ENCODE measurements at regions not wholly inside any gene's neighbourhood (a gene's known extent, or its start where the extent isn't known, plus 50 kb on each side); places are given as distances from the start of the nearest gene placed in this dataset.

DNA sequence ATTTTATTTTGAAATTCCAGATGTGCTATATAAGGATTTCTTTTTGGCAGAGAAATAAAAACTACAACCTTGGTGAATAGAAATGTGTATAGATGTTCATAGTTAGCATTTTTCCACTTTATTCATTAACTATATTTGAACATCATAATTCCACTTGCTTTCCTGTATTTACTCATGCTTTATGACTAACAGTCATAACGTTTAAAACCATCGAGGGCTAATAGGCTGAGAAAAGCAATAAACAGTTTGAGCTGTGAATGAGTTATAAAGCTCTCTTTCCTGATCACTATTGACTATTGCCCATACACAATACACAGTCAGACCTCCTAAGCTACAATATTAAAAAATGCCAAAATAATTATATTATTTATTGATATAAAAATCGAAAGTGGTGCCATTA, 502.1 kb upstream of the RASGRP1 start (continued):
- TF ChIP-seq SMC3 (IDR thresholded peaks at IDR 0.05) (no peak), POLR2AphosphoS2 (conservative IDR thresholded peaks at IDR 0.05; ENCODE audit: low read length) (no peak), KDM1A (IDR thresholded peaks at IDR 0.05; ENCODE audit: low read depth) (no peak)

DNA sequence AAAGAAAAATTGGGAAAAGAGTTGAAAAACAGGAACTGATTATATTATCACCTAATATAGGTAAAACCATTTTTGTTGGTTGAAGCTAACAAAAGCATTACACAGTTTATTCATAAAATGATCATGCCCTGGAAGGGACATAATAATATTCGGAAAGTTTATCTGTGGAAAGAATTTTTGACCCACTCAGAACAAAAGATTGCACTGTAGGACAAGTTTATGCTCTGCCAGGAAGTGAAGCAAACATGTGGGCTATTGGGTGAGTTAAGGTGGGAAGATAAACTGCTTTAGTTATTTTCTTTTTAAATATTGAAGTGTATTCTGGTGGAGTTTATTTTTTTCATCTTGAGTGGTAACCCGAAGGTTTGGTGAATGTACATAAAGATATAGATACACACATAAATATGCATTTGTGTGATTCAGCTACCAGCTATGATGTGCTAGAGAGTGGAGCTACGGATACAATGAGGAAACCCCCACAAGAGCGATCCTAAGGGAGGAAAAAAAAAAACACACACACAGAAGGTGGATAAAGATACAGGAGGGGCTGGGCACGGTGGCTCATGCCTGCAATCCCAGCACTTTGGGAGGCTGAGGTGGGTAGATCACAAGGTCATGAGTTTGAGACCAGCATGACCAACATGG, 506.4 kb upstream of the THBS1 start:
- ChIA-PET POLR2A (no interaction called here), CTCF (interaction anchor here (1.0 kb wide), 1 partner anchor 367 kb away, joined by 3 read pairs; no protein-coding TSS in a partner anchor)
- no peak for ATAC-seq
- peaks cover 14% of the 10 kb centered on the region for H3K4me1 ChIP-seq
- no peak overlapping the region for H3K4me3 ChIP-seq
- DNase-seq (ENCODE audit: low read depth in 1 of 2, low spot score in 1 of 2) = no peak
- H3K4me2 ChIP-seq = no peak overlapping the region
- no peak for FAIRE-seq
- no peak overlapping the region for H3K27ac ChIP-seq
- TF ChIP-seq POLR2A (IDR thresholded peaks at IDR 0.05; ENCODE audit: low read length) (no peak), EP300 (IDR thresholded peaks at IDR 0.05) (no peak), NPAS2 (CRISPR knock-in tag; IDR thresholded peaks at IDR 0.05; ENCODE audit: borderline replicate concordance) (no peak), HOXA7 (CRISPR knock-in tag; IDR thresholded peaks at IDR 0.05) (no peak), CBX2 (IDR thresholded peaks at IDR 0.05; ENCODE audit: borderline replicate concordance, low read depth) (no peak), NR3C1 (IDR thresholded peaks at IDR 0.05) (no peak), HEYL (CRISPR knock-in tag; IDR thresholded peaks at IDR 0.05) (no peak), BHLHE40 (IDR thresholded peaks at IDR 0.05; ENCODE audit: low read depth, low read length) (no peak), MAZ (IDR thresholded peaks at IDR 0.05; ENCODE audit: borderline replicate concordance, low read depth, low read length) (no peak), RCOR1 (IDR thresholded peaks at IDR 0.05; ENCODE audit: low read depth, low read length) (no peak), HOXB5 (CRISPR knock-in tag; IDR thresholded peaks at IDR 0.05) (no peak), EHMT2 (IDR thresholded peaks at IDR 0.05; ENCODE audit: low read depth) (no peak), JUN (IDR thresholded peaks at IDR 0.05) (no peak), RAD21 (conservative IDR thresholded peaks at IDR 0.05 in 1 of 2, IDR thresholded peaks at IDR 0.05 in 1 of 2) (no peak), TFCP2L1 (CRISPR knock-in tag; IDR thresholded peaks at IDR 0.05) (no peak), POLR2AphosphoS2 (conservative IDR thresholded peaks at IDR 0.05; ENCODE audit: low read length) (no peak)
- TF ChIP-seq, protein P1, sequence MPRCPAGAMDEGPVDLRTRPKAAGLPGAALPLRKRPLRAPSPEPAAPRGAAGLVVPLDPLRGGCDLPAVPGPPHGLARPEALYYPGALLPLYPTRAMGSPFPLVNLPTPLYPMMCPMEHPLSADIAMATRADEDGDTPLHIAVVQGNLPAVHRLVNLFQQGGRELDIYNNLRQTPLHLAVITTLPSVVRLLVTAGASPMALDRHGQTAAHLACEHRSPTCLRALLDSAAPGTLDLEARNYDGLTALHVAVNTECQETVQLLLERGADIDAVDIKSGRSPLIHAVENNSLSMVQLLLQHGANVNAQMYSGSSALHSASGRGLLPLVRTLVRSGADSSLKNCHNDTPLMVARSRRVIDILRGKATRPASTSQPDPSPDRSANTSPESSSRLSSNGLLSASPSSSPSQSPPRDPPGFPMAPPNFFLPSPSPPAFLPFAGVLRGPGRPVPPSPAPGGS (IDR thresholded peaks at IDR 0.05) = no peak
- no peaks in the 10 kb centered on the region for H3K9me3 ChIP-seq
- WGBS (ENCODE audit: missing lambda C conversion rate) = 55% methylated on average over 5 of the region's 5 CpGs

DNA sequence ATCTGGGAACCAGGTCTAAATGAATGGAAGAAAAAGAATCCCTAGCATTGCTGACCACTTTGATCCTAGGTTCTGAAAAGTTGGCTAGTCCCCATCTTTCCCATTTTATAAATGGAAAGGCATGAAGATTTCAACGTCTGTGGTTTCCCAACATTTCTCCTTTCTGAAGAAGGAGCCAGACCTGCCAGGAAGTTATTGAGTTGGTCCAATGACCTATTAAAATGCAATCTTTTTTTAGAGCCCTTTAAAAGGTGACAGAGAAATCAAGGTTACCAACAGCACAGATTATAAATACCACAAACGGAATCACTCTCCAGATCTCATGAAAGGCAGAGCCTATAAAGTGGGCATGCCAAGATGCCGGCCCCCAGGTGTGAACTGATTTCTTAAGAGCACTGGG, 505.6 kb upstream of the THBS1 start:
- Histone ChIP-seq H3K4me1 (peaks cover 19% of the 10 kb centered on the region), H3K4me2 (no peak overlapping the region), H3K9me3 (no peaks in the 10 kb centered on the region), H3K27ac (peak overlapping the region in 1 of 2 experiments; percentile 24; a peak in 1 of 6 replicates), H3K4me3 (no peak overlapping the region)
- ChIA-PET POLR2A (no interaction called here), CTCF (no interaction called here)
- TF ChIP-seq NFE2L2 (conservative IDR thresholded peaks at IDR 0.05; ENCODE audit: low read length) (no peak), HOXA7 (CRISPR knock-in tag; IDR thresholded peaks at IDR 0.05) (no peak)
- 58% methylated on average over 3 of the region's 3 CpGs for WGBS (ENCODE audit: missing lambda C conversion rate)
- FAIRE-seq = no peak
- no peak for ATAC-seq
- DNase-seq (ENCODE audit: low read depth in 1 of 2, low spot score in 1 of 2) = no peak

DNA sequence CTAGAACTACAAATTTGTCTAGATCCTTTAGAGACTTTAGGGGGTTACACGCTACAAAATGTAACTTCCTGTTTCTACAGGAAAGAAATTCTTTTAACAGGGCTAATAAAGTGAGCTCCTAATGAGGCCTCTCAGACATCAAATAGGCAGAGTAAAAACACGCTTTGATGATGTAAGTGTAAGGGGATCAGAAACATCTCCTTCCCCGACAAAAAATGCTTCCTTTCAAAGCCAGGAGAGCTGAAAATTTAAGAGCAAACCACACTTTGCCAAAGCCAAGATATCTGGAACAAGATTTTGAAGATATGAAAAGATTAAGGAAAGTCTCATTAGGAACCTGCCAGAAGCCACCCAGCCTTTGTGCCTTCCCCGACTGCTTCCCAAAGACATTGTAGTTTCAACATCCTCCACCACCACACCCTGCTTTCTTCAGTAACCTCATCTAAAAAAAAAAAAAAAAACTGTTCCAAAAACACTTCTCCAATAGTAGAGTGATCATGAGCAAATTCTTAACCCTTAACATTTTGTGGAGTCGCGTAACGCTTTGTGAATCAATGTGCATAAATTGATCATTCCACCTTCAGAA, 505.0 kb upstream of the THBS1 start:
- POLR2A ChIA-PET = no interaction called here

More for the DNA sequence above, 505.0 kb upstream of the THBS1 start:
- no peak overlapping the region for H3K4me2 ChIP-seq
- H3K9me3 ChIP-seq = no peaks in the 10 kb centered on the region
- ATAC-seq = no peak
- H3K4me3 ChIP-seq = no peak overlapping the region
- CTCF ChIA-PET = no interaction called here
- no peak overlapping the region; a peak in 1 of 6 replicates for H3K27ac ChIP-seq
- peaks cover 19% of the 10 kb centered on the region for H3K4me1 ChIP-seq
- FAIRE-seq = no peak
- 67% methylated on average over 7 of the region's 7 CpGs for WGBS (ENCODE audit: missing lambda C conversion rate)
- TF ChIP-seq CBX8 (IDR thresholded peaks at IDR 0.05) = no peak
- no peak for TF ChIP-seq RCOR1 (IDR thresholded peaks at IDR 0.05; ENCODE audit: low read depth, low read length)
- no peak for TF ChIP-seq HOXB13 (CRISPR knock-in tag; IDR thresholded peaks at IDR 0.05; ENCODE audit: low read depth)
- TF ChIP-seq, protein P2, sequence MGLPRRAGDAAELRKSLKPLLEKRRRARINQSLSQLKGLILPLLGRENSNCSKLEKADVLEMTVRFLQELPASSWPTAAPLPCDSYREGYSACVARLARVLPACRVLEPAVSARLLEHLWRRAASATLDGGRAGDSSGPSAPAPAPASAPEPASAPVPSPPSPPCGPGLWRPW (IDR thresholded peaks at IDR 0.05) = no peak
- TF ChIP-seq EP300 (IDR thresholded peaks at IDR 0.05) = no peak
- TF ChIP-seq BHLHE40 (IDR thresholded peaks at IDR 0.05; ENCODE audit: low read depth, low read length) = no peak
- TF ChIP-seq HDAC2 (IDR thresholded peaks at IDR 0.05) = no peak
- TF ChIP-seq EHMT2 (IDR thresholded peaks at IDR 0.05; ENCODE audit: low read depth) = no peak
- TF ChIP-seq HEYL (CRISPR knock-in tag; IDR thresholded peaks at IDR 0.05) = no peak
- no peak for TF ChIP-seq POLR2AphosphoS2 (conservative IDR thresholded peaks at IDR 0.05; ENCODE audit: low read length)
- TF ChIP-seq NPAS2 (CRISPR knock-in tag; IDR thresholded peaks at IDR 0.05; ENCODE audit: borderline replicate concordance) = no peak
- no peak for TF ChIP-seq NFE2L2 (conservative IDR thresholded peaks at IDR 0.05; ENCODE audit: low read length)
- DNase-seq (ENCODE audit: low read depth in 1 of 2, low spot score in 1 of 2) = no peak

All from A549 (cell line).